Limb (tissue), 2 donors: ENCODE measurements at regions not wholly inside any gene's neighbourhood (a gene's known extent, or its start where the extent isn't known, plus 50 kb on each side); places are given as distances from the start of the nearest gene placed in this dataset.
"Not testable (repeated sequence)": the region's sequence is repeated elsewhere in the genome, so short reads cannot be mapped to it uniquely, and the experiment has no call there.

ENCODE experiments used
- DNase-seq, 2 donors: peaks; one replicate each; pipeline ENCODE4 v3.0.0-alpha.2; 2016; ENCODE audit errors: extremely low spot score in 2 of 2

DNA sequence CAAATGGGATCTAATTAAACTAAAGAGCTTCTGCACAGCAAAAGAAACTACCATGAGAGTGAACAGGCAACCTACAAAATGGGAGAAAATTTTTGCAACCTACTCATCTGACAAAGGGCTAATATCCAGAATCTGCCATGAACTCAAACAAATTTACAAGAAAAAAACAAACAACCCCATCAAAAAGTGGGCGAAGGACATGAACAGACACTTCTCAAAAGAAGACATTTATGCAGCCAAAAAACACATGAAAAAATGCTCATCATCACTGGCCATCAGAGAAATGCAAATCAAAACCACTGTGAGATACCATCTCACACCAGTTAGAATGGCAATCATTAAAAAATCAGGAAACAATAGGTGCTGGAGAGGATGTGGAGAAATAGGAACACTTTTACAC lies 755.2 kb upstream of the ADGRB3 start:
- DNase-seq: not testable (repeated sequence)

DNA sequence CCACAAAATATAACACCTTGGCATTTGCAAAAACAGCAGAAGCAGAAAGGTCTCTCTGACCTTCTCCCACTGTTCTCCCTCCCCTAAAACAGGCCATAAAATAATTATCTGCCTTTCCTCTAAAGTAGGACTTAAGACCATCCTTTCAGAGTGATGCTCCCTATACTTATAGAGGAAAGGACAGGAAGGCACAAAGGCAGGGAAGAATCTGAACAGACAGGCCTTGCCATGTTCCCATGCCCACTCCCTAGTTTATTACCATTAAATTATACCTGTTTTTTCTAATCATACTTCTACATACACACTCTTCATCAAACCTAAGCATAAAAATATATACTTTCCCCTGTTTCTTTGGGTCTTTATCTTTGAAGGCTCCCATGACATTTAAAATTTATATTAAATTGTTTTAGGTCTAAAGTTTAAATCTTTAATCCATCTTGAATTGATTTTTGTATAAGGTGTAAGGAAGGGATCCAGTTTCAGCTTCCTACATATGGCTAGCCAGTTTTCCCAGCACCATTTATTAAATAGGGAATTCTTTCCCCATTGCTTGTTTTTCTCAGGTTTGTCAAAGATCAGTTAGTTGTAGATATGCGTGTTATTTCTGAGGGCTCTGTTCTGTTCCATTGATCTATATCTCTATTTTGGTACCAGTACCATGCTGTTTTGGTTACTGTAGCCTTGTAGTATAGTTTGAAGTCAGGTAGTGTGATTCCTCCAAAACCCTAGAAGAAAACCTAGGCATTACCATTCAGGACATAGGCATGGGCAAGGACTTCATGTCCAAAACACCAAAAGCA lies 755.8 kb upstream of the ADGRB3 start:
- DNase-seq: not testable (repeated sequence)

GRCh38 chr6:67878216-67878615 lies 756.9 kb upstream of the ADGRB3 start:
- not testable (repeated sequence) for DNase-seq

- no peak for DNase-seq
Observed at GRCh38 chr6:67877288-67877687, 757.8 kb upstream of the ADGRB3 start.

- DNase-seq: no peak
Observed at GRCh38 chr6:67875877-67876383, 759.2 kb upstream of the ADGRB3 start.

GRCh38 chr6:67870321-67870720 lies 764.8 kb upstream of the ADGRB3 start:
- DNase-seq: no peak

- no peak for DNase-seq
Observed at GRCh38 chr6:67863346-67863745, 771.7 kb upstream of the ADGRB3 start.

DNA sequence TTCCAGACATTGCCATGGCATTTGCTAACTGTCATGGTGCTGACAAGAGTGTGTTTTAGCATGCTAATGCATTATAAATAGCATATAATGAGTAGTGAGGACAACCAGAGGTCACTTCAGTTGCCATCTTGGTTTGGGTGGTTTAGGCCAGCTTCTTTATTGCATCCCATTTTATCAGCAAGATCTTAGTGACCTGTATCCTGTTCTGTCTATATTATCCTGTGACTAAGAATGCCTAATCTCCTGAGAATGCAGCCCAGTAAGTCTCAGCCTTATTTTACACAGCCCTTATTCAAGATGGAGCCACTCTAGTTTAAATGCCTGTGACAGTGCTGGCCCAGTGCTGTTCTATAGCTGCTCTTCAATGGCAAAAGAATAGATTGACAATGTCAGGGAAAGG lies 781.0 kb upstream of the ADGRB3 start:
- DNase-seq: no peak

DNA sequence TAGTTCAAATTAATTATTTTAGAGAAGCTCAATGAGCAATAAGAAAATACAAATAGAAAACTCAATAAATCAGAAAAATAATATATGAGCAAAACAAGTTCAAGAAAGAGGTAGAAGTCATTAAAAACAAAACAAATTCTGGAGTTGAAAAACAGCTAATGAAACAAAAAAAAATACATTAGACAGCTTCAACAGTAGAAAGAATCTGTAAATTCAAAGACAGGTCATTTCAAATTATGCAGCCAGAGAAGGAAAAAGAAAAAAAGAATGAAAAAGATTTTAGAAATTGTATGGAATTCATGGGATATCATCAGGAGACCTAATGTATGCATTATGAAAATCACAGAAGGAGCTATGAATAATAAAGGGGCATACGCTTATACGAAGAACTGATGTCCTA lies 795.3 kb upstream of the ADGRB3 start:
- DNase-seq: no peak

- no peak for DNase-seq
Observed at GRCh38 chr6:67825201-67825895, 809.7 kb upstream of the ADGRB3 start.

GRCh38 chr6:67818322-67818721 lies 816.8 kb upstream of the ADGRB3 start:
- no peak for DNase-seq

- no peak for DNase-seq
Observed at GRCh38 chr6:67815623-67816022, 819.5 kb upstream of the ADGRB3 start.

- no peak for DNase-seq
Observed at GRCh38 chr6:67814262-67814661, 820.8 kb upstream of the ADGRB3 start.

- DNase-seq: no peak
Observed at GRCh38 chr6:67812693-67813092, 822.4 kb upstream of the ADGRB3 start.

DNA sequence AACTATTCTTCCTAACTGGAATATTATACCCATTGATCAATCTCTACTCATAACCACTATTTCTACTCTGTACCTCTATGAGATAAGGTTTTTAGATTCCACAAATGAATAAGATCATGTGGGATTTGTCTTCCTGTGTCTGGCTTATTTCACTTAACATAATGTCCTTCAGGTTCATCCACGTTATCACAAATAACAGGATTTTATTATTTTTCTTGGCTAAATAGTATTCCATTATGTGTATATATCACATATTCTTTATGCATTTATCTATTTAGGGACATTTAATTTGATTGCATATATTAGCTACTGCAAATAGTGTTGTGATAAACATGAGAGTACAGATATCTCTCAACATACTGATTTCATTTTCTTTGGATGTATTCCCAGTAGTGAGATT lies 823.0 kb upstream of the ADGRB3 start:
- DNase-seq: no peak

GRCh38 chr6:67811239-67812037 lies 823.6 kb upstream of the ADGRB3 start:
- DNase-seq: no peak

DNA sequence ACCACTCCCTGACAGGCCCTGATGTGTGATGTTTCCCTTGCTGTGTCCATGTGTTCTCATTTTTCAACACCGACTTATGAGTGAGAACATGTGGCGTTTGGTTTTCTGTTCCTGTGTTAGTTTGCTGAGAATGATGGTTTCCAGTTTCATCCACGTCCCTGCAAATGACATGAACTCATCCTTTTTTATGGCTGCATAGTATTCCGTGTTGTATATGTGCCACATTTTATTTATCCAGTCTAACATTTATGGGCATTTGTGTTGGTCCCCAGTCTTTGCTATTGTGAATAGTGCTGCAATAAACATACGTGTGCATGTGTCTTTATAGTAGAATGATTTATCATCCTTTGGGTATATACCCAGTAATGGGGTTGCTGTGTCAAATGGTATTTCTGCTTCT lies 830.3 kb upstream of the ADGRB3 start:
- not testable (repeated sequence) for DNase-seq

DNA sequence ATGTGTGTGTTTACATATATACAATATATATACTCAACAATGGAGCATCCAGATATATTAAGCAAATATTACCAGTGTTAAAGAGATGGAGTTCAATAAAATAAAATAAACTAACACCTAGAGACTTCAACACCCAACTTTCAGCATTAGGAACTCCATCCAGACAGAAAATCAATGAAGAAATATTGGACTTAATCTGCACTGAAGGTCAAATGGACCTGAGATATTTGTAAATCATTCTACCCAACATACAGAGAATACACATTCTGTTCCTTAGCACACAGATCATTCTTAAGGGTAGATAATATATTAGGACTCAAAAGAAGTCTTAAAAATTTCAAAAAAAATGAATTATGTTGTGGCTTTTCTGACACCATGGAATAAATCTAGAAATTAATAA lies 832.3 kb upstream of the ADGRB3 start:
- no peak for DNase-seq

DNA sequence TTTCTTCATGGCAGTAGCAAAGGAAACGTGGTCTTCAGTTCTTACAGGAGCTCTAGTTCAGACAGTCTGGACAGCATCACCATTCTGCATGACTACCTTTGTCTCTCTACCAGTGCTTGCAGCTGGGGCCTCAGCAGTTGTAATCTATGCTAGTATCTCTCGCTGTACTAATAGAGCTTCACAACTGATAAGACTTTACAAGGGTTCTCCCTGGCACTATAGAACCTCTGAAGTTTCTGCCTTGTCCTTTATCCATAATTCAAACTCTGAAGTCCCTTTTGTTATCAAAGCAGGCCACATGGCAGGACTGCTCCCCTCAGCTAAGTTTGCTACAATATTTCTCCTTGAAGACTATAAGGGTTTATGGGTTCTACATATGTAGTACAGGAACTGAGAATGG lies 842.1 kb upstream of the ADGRB3 start:
- no peak for DNase-seq

DNA sequence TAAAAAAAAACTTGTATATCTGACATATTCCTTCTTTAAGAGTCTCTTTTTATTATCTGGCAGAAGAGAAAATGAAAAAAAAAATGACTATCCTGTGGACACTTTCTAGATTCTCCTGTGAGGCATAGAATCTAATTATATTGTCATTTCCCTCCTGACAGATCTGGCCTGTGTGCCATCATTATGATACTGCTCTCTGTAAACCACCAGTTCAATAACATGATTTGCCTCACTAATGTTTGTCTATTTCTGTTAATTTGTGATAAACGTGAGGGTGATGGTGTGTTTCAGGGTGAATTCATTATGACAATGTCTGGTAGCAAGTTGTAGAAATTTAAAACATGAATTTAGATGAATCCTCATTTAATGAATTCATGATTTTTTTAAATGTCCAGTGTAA lies 844.5 kb upstream of the ADGRB3 start:
- no peak for DNase-seq

GRCh38 chr6:67787119-67787518 lies 848.0 kb upstream of the ADGRB3 start:
- not testable (repeated sequence) for DNase-seq

DNA sequence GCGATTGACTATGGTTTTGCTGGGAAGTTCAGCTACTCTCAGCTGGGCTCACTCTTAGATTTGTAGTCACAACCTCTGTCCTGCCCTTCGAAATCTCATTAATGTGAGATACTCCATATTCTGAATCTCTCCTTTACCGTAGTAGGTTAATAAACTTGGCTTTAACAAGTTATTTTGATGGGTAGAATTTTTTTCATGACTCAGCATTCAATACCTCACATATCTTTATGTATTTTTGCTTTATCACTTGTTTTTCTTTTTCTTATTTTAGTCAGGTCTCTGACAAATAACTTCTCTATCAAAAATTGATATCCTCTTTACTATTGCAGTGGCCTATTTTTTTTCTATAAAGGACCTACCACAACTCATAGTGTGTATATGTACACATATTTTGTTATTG lies 855.2 kb upstream of the ADGRB3 start:
- DNase-seq: no peak
